ENCODE measurements at regions not wholly inside any gene's neighbourhood (a gene's known extent, or its start where the extent isn't known, plus 50 kb on each side); places are given as distances from the start of the nearest gene placed in this dataset.
A peak's percentile ranks its signal among the peaks of the same experiment; 100 is the strongest.

DNA sequence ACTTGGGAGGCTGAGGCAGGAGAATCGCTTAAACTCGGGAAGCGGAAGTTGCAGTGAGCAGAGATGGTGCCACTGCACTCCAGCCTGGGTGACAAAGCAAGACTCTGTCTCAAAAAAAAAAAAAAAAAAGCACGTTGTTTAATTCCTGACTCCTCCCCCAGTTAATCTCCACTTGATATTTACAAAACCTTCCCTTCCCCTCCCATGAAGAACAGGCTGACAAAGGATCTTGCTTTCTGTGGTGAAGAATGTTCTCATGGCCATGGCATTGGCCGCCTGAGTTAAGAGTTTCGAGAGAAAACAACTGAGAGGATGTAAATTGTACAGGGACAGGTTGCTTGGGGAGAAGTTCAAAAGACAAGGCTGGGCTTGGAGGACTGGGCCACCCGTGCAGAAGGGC lies 168.2 kb upstream of the BCOR start:
- intact Hi-C loops (cut with DNase I, micrococcal nuclease), result loop anchor here (2.0 to 10.0 kb wide), 5 partner anchors 91 to 535 kb away; no protein-coding TSS in a partner anchor
- Mint-ChIP-seq H3K27ac (no peak overlapping the region), H3K36me3 (ENCODE audit: low read depth) (no peaks in the 10 kb centered on the region), H3K4me3 (peak overlapping the region; percentile 85), H3K9me3 (no peaks in the 10 kb centered on the region), H3K4me1 (ENCODE audit: low read depth) (peaks cover 6% of the 10 kb centered on the region), H3K27me3 (no peaks in the 10 kb centered on the region)
- Histone ChIP-seq H3K9me3 (ENCODE audit: control insufficient read depth in 1 of 2, insufficient read depth in 1 of 2, low read length in 2 of 2) (no peaks in the 10 kb centered on the region), H3K4me3 (ENCODE audit: low read length) (no peak overlapping the region), H3K4me1 (ENCODE audit: insufficient read depth, low read length) (peaks cover 14% of the 10 kb centered on the region), H3K27ac (ENCODE audit: low read depth in 1 of 2, low read length in 2 of 2) (no peak overlapping the region), H3K27me3 (ENCODE audit: control insufficient read depth in 1 of 2, insufficient read depth in 2 of 2, low read length in 2 of 2) (no peaks in the 10 kb centered on the region), H3K36me3 (ENCODE audit: insufficient read depth, low read length) (no peaks in the 10 kb centered on the region)
- ChIA-PET POLR2A (interaction anchor here (2.1 to 2.2 kb wide), 2 partner anchors 96 to 168 kb away, joined by 7 to 8 read pairs; partner anchors contain the start of gene BCOR), CTCF (no interaction called here)
- ATAC-seq (ENCODE audit: poor library complexity) (no peak), DNase-seq (no peak)
- TF ChIP-seq, protein P1, sequence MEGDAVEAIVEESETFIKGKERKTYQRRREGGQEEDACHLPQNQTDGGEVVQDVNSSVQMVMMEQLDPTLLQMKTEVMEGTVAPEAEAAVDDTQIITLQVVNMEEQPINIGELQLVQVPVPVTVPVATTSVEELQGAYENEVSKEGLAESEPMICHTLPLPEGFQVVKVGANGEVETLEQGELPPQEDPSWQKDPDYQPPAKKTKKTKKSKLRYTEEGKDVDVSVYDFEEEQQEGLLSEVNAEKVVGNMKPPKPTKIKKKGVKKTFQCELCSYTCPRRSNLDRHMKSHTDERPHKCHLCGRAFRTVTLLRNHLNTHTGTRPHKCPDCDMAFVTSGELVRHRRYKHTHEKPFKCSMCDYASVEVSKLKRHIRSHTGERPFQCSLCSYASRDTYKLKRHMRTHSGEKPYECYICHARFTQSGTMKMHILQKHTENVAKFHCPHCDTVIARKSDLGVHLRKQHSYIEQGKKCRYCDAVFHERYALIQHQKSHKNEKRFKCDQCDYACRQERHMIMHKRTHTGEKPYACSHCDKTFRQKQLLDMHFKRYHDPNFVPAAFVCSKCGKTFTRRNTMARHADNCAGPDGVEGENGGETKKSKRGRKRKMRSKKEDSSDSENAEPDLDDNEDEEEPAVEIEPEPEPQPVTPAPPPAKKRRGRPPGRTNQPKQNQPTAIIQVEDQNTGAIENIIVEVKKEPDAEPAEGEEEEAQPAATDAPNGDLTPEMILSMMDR (IDR thresholded peaks at IDR 0.05), result no peak

DNA sequence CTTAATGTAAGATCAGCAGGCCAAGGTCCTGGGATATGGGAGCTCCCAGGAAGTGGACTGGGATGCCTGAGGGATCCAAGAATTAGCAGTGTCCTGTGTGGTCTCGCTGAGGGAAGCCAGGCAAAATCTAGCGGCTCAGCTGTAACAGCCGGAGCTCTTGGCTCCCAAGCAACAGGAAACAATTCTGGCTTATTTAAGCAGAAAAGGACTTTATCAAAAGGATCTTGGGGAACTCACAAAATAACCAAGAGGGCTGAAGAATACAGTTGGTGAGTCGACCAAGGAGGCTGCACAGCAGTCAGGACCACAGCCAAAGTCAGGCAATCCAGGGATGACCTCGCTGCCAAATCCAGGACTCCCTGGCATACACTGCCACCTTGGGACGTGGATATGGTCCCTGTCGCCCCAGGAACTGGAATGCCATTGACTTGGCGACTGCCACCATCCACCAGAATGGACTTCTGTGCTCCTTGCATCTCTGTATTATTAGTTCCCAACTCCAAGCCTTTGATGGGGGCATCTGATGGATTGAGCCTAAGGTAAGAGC lies 165.3 kb upstream of the BCOR start:
- Mint-ChIP-seq H3K4me1 (ENCODE audit: low read depth) (peaks cover 6% of the 10 kb centered on the region), H3K4me3 (no peak overlapping the region), H3K9me3 (no peaks in the 10 kb centered on the region), H3K27me3 (no peaks in the 10 kb centered on the region), H3K27ac (no peak overlapping the region), H3K36me3 (ENCODE audit: low read depth) (no peaks in the 10 kb centered on the region)
- ChIA-PET POLR2A (no interaction called here), CTCF (no interaction called here)
- H3K4me3 ChIP-seq (ENCODE audit: low read length), result no peak overlapping the region
- H3K4me1 ChIP-seq (ENCODE audit: insufficient read depth, low read length), result peaks cover 14% of the 10 kb centered on the region
- H3K27me3 ChIP-seq (ENCODE audit: control insufficient read depth in 1 of 2, insufficient read depth in 2 of 2, low read length in 2 of 2), result no peaks in the 10 kb centered on the region
- no peak overlapping the region for H3K27ac ChIP-seq (ENCODE audit: low read depth in 1 of 2, low read length in 2 of 2)
- ATAC-seq (ENCODE audit: poor library complexity) (no peak), DNase-seq (no peak)
- intact Hi-C loops (cut with DNase I, micrococcal nuclease), result loop anchor here (10.0 kb wide), 2 partner anchors 88 to 258 kb away; no protein-coding TSS in a partner anchor
- TF ChIP-seq, protein P1 (IDR thresholded peaks at IDR 0.05), result no peak
- no peaks in the 10 kb centered on the region for H3K9me3 ChIP-seq (ENCODE audit: control insufficient read depth in 1 of 2, insufficient read depth in 1 of 2, low read length in 2 of 2)
- H3K36me3 ChIP-seq (ENCODE audit: insufficient read depth, low read length), result no peaks in the 10 kb centered on the region

DNA sequence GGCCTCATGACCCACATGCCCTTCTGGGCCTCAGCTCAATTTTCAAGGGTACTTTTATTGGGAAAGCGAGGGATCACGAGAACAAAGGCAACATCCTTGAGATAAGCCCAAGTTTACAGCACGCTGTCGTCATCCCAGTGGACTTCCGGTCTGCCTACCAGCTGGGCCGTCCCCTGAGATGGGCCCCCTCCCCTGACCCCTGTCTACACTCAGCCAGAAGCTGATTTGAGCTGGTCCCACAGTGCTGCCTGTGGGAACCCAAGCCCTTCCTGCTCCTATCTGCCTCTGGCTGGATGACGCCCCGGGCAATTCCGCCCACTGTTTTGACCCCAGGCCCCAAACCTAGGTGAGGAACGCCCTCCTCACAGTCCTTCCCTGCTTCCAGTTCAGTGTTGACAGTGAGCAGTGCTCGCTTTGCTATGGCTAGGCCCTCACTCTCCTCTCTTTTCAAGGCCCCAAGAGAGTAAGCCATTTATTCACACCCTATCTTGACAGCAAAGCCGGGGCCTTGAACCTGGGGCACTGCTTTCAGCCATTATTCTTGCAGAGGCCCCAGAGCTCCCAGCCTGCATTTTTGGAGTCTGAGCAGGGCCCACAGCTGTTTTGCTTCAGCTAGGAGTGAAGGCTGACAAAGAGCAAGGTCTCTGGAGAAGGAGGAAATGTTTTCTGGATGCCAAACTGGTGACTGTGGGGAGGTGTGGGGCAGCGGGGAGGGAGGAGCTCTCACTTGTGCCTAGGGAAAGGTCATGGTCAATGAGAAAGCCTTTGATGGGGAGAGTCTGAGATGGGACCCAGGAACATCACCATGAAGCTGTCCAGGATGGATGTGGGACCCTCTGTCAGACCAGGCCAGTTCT lies 164.6 kb upstream of the BCOR start:
- H3K9me3 Mint-ChIP-seq, result no peaks in the 10 kb centered on the region
- ATAC-seq (ENCODE audit: poor library complexity) (no peak), DNase-seq (no peak)
- H3K27me3 ChIP-seq (ENCODE audit: control insufficient read depth in 1 of 2, insufficient read depth in 2 of 2, low read length in 2 of 2), result no peaks in the 10 kb centered on the region
- H3K36me3 Mint-ChIP-seq (ENCODE audit: low read depth), result no peaks in the 10 kb centered on the region
- no peak overlapping the region for H3K27ac ChIP-seq (ENCODE audit: low read depth in 1 of 2, low read length in 2 of 2)
- TF ChIP-seq, protein P1 (IDR thresholded peaks at IDR 0.05), result no peak
- no peak overlapping the region for H3K27ac Mint-ChIP-seq
- ChIA-PET CTCF (no interaction called here), POLR2A (no interaction called here)
- intact Hi-C loops (cut with DNase I, micrococcal nuclease), result loop anchor here (10.0 kb wide), 2 partner anchors 88 to 258 kb away; no protein-coding TSS in a partner anchor
- H3K36me3 ChIP-seq (ENCODE audit: insufficient read depth, low read length), result no peaks in the 10 kb centered on the region
- peaks cover 13% of the 10 kb centered on the region for H3K4me1 ChIP-seq (ENCODE audit: insufficient read depth, low read length)
- H3K27me3 Mint-ChIP-seq, result no peaks in the 10 kb centered on the region
- peaks cover 6% of the 10 kb centered on the region for H3K4me1 Mint-ChIP-seq (ENCODE audit: low read depth)
- no peak overlapping the region for H3K4me3 Mint-ChIP-seq
- H3K9me3 ChIP-seq (ENCODE audit: control insufficient read depth in 1 of 2, insufficient read depth in 1 of 2, low read length in 2 of 2), result no peaks in the 10 kb centered on the region
- no peak overlapping the region for H3K4me3 ChIP-seq (ENCODE audit: low read length)
